AG09319 (cell line): ENCODE measurements at regions not wholly inside any gene's neighbourhood (a gene's known extent, or its start where the extent isn't known, plus 50 kb on each side); places are given as distances from the start of the nearest gene placed in this dataset.

Source experiments
- DNase-seq: peaks from one replicate; pipeline ENCODE4 v3.0.0-alpha.2; 2010; ENCODE audit warnings: low read depth; ENCODE audit errors: extremely low read depth
- TF ChIP-seq, protein P1 (sequence below): IDR thresholded peaks from 2 replicates; pipeline ENCODE4 v1.5.1; 2011; ENCODE audit warnings: low read depth, mild to moderate bottlenecking, inconsistent platforms, low read length, moderate library complexity

DNA sequence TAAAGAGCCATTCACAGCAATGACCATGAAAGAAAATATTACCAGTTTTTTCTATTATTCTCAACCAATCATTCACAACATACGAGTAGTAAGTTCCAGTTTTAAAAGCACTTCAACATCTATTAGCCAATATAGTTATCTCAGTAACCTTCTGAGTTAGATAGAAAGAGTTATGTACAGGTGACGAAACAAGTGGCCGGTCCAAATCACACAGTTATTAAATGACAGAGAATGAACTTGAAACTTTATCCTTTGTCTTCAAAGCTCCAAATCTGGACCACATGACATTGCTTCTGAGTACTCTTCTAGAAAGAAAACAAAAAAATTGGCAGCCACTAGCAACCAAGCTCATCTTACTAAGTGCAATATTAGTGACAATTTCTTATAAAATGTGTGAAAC, 393.8 kb downstream of the OMA1 start:
- DNase-seq = no peak
- TF ChIP-seq, protein P1, sequence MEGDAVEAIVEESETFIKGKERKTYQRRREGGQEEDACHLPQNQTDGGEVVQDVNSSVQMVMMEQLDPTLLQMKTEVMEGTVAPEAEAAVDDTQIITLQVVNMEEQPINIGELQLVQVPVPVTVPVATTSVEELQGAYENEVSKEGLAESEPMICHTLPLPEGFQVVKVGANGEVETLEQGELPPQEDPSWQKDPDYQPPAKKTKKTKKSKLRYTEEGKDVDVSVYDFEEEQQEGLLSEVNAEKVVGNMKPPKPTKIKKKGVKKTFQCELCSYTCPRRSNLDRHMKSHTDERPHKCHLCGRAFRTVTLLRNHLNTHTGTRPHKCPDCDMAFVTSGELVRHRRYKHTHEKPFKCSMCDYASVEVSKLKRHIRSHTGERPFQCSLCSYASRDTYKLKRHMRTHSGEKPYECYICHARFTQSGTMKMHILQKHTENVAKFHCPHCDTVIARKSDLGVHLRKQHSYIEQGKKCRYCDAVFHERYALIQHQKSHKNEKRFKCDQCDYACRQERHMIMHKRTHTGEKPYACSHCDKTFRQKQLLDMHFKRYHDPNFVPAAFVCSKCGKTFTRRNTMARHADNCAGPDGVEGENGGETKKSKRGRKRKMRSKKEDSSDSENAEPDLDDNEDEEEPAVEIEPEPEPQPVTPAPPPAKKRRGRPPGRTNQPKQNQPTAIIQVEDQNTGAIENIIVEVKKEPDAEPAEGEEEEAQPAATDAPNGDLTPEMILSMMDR = no peak

DNA sequence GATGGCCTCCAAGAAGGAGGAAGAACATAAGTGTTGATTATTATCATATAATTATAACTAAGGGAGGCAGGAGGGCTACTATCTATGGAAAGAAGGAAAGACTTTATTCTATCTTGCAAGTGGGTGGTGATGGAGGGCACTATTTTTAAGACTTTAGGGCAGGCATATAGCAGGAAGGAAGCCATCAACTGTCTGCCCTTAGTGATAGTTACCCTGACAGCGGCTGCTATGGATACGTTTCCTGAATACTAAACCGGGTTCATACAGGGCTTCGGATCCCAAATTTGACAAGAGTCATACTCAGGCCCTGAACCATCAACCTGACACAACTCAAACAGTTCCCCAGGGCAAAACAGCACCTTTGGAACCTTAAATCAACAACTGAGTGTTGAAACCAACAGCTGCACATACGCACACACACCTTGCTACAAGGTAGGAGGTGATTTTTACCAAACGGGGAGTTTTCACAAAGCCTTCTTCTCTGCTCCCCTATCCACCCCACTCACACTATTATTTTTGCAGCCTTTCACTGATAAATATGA, 397.2 kb downstream of the OMA1 start:
- no peak for DNase-seq
- TF ChIP-seq, protein P1 = no peak

DNA sequence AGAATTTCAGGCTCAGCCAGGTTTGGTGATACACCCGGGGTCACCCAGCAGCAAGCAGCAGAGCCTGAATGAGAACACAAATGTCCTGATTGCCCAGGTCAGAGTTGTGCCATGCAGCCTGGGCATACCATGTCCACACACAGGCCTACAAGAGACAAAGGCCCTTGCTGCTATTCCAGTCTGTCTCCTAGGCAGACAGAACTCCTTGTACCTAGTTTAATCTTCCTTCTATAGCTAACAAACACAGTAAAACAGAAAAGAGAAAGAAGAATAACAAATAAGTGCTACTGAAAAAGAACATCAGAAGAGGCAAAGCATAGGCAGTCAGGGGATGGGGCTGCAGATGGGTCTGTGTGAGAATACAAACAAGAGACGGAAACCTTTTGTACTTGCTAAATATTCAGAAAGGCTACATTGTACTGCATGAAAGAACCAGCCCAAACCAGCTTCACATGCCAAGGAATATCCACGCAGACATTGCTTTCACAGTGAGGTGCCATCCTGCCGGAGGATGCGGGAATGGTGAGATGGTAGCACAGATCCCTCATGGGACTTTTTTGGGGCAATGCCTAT, 401.7 kb downstream of the OMA1 start:
- DNase-seq = no peak
- TF ChIP-seq, protein P1 = no peak

DNA sequence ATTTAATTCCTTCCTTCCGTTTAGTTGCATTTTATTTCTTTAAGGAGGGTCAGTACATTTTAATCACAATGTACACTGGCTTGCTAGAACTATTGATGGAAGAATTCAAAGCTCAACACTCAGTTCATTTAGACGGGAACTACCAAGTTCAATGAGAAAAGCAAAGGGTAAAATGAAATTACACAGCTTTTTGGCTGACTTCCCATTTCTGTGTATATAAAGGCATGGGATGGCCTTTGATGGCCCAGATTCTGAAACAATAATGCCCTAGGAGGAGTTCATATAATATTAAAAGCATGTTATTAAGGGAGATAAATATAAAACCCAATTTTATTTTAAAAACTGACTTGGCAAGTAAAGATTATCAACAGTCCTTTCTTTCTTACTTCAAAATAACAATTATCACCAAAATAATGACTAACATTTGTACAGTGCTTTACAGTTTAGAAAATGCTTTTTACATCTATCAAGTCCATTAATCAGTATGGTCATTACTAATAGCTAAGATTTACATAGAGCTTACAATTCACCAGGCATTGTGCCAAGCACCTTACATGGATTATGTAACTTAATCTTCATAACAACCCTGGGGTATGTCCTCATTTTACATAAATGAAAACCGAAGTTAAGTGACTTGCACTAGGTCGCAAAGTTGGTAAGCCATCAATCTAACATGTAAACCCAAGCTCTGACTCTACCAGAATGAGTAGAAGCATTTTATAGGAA, 402.4 kb downstream of the OMA1 start:
- no peak for DNase-seq
- TF ChIP-seq, protein P1 = no peak

DNA sequence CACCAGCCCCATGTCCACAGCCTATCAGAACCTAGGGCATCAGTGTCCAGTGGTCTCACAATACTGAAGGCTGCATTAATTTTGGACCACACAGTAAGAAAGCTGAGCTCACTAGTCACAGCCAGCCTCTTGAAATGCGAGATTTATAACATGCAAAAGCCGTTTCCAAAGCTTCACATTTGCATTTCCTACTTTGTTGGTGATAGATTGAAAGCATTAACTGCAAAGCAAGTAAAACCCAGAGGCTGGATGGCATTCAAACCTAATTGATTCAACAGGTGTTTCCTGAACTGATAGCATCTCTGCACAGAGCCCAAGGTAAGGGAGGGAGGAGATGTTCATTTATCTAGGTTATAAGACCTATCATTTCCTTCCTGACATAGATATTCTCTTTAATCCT, 410.1 kb downstream of the OMA1 start:
- no peak for DNase-seq
- TF ChIP-seq, protein P1 = no peak

DNA sequence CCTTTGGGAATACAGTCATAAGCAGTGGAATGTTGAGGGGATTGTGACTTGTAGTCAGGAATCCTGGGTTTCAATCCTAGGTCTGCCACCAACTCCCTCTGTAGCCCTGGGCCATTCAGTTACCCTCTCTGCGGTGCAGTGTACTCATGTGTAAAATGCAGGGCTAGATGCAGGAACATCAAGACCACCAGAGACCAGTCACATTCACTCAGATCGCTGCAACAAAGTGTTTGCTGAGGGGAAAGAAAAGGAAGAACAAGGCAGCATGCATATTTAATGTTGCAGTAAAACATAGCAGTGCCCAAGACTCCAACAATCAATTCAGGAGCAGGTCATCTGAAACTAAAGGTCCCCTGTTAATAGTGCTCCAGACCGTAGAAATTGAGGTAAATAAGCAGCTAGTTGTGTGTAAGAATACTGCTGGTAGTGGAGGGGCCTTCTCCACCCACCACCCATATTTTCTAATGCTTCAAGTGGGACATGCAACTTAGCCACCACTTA, 410.7 kb downstream of the OMA1 start:
- no peak for DNase-seq
- TF ChIP-seq, protein P1 = no peak

DNA sequence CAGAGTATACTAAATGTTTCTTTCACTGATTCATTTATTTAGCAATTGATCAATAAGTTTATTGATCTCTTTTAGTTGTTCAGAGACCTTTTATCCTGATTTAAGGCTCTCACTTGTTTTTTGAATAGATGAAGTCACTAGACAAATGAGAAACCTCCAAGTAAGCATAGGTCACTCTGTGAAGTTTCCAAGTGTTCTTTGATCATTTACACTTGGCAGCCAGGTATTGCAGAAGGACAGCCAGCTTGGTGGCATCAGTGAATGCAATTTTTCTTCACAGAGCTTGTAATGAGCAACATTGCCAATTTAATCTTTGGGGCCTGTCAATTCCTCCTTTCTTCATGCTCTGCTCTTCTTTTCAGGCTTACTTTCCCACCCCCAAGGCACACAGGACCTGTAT, 413.0 kb downstream of the OMA1 start:
- TF ChIP-seq, protein P1 = no peak
- no peak for DNase-seq
